ENCODE measurements at regions not wholly inside any gene's neighbourhood (a gene's known extent, or its start where the extent isn't known, plus 50 kb on each side); places are given as distances from the start of the nearest gene placed in this dataset.
A peak's percentile ranks its signal among the peaks of the same experiment; 100 is the strongest.

GRCh38 chr6:15769511-15770018 is 106.7 kb upstream of the DTNBP1 start:
- TF ChIP-seq, protein P1, sequence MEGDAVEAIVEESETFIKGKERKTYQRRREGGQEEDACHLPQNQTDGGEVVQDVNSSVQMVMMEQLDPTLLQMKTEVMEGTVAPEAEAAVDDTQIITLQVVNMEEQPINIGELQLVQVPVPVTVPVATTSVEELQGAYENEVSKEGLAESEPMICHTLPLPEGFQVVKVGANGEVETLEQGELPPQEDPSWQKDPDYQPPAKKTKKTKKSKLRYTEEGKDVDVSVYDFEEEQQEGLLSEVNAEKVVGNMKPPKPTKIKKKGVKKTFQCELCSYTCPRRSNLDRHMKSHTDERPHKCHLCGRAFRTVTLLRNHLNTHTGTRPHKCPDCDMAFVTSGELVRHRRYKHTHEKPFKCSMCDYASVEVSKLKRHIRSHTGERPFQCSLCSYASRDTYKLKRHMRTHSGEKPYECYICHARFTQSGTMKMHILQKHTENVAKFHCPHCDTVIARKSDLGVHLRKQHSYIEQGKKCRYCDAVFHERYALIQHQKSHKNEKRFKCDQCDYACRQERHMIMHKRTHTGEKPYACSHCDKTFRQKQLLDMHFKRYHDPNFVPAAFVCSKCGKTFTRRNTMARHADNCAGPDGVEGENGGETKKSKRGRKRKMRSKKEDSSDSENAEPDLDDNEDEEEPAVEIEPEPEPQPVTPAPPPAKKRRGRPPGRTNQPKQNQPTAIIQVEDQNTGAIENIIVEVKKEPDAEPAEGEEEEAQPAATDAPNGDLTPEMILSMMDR (IDR thresholded peaks at IDR 0.05), result no peak
- intact Hi-C loops (cut with DNase I), result no loop called here
- ATAC-seq (peak; percentile 75 to 94 (median 90)), DNase-seq (no peak)
- Histone ChIP-seq H3K36me3 (ENCODE audit: insufficient read depth in 1 of 2, low read depth in 1 of 2) (no peaks in the 10 kb centered on the region), H3K4me1 (no peaks in the 10 kb centered on the region), H3K4me3 (no peak overlapping the region), H3K27ac (no peak overlapping the region), H3K9me3 (no peaks in the 10 kb centered on the region), H3K27me3 (ENCODE audit: insufficient read depth in 3 of 3, low read length in 2 of 3) (no peaks in the 10 kb centered on the region)
- 44 to 69% (median 58%) methylated on average over 5 of the region's 5 CpGs for WGBS, 3 donors

DNA sequence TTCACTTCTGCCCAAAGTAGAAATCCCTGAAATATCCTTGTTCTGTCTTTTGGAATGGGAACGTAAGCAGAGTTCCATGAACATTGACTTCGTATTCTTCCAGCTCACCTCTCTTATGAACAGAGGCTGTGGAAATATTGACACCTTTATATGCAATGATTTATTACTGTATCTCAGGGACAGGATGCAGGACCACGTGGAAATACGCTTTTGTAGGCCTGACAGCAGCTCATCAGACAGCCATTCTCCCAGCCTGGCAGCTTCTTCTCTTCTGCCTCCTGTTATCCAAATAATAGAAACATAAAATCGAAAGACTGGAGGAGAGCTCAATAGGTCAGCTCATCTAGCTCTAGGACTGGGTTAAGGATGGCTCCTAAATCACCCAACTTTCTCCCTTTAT is 106.2 kb upstream of the DTNBP1 start:
- intact Hi-C loops (cut with DNase I), result no loop called here
- no peak overlapping the region for H3K4me3 ChIP-seq
- no peaks in the 10 kb centered on the region for H3K27me3 ChIP-seq (ENCODE audit: insufficient read depth in 3 of 3, low read length in 2 of 3)
- no peaks in the 10 kb centered on the region for H3K36me3 ChIP-seq (ENCODE audit: insufficient read depth in 1 of 2, low read depth in 1 of 2)
- TF ChIP-seq, protein P1 (IDR thresholded peaks at IDR 0.05), result no peak
- 71 to 77% (median 75%) methylated on average over 5 of the region's 5 CpGs for WGBS, 3 donors
- no peak for DNase-seq
- H3K27ac ChIP-seq, result no peak overlapping the region
- ATAC-seq, result no peak
- H3K4me1 ChIP-seq, result no peaks in the 10 kb centered on the region
- H3K9me3 ChIP-seq, result no peaks in the 10 kb centered on the region

DNA sequence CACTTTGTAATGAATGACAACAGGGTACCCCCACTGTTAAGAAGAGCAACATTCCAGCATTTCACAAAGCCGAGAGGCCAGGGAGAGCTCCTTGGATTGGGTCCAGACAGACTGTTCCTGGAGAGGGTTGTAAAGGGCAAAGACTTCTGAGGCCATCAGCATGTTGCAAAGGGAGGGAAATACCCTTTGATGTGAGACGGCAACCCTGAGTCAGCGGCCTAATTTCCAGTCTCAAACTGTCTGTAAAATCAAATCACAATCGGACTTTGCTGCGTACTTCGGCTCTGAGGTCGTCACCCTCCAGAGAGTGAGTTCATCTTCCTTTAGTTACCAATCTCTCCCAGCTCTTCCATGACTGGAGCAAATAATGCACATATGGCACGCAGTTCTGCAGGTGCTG is 101.0 kb upstream of the DTNBP1 start:
- TF ChIP-seq, protein P1 (IDR thresholded peaks at IDR 0.05), result no peak
- no peak overlapping the region for H3K27ac ChIP-seq
- intact Hi-C loops (cut with DNase I), result no loop called here
- peak in 1 of 2 donors; percentile 52 for DNase-seq
- no peaks in the 10 kb centered on the region for H3K4me1 ChIP-seq
- WGBS, 3 donors, result 14 to 26% (median 19%) methylated on average over 8 of the region's 8 CpGs
- ATAC-seq, result peak; percentile 30 to 90 (median 73)
- H3K4me3 ChIP-seq, result no peak overlapping the region
- no peaks in the 10 kb centered on the region for H3K9me3 ChIP-seq
- no peaks in the 10 kb centered on the region for H3K27me3 ChIP-seq (ENCODE audit: insufficient read depth in 3 of 3, low read length in 2 of 3)
- no peaks in the 10 kb centered on the region for H3K36me3 ChIP-seq (ENCODE audit: insufficient read depth in 1 of 2, low read depth in 1 of 2)

- H3K4me3 ChIP-seq, result no peak overlapping the region
- H3K36me3 ChIP-seq (ENCODE audit: insufficient read depth in 1 of 2, low read depth in 1 of 2), result no peaks in the 10 kb centered on the region
- H3K9me3 ChIP-seq, result no peaks in the 10 kb centered on the region
- H3K27ac ChIP-seq, result no peak overlapping the region
- ATAC-seq (no peak), DNase-seq (no peak)
- WGBS, 3 donors, result 63 to 84% (median 69%) methylated on average over 3 of the region's 3 CpGs
- no peaks in the 10 kb centered on the region for H3K4me1 ChIP-seq
- TF ChIP-seq, protein P1 (IDR thresholded peaks at IDR 0.05), result no peak
- H3K27me3 ChIP-seq (ENCODE audit: insufficient read depth in 3 of 3, low read length in 2 of 3), result no peaks in the 10 kb centered on the region
- intact Hi-C loops (cut with DNase I), result no loop called here
Measured at GRCh38 chr6:15763364-15763763, 100.5 kb upstream of the DTNBP1 start.

DNA sequence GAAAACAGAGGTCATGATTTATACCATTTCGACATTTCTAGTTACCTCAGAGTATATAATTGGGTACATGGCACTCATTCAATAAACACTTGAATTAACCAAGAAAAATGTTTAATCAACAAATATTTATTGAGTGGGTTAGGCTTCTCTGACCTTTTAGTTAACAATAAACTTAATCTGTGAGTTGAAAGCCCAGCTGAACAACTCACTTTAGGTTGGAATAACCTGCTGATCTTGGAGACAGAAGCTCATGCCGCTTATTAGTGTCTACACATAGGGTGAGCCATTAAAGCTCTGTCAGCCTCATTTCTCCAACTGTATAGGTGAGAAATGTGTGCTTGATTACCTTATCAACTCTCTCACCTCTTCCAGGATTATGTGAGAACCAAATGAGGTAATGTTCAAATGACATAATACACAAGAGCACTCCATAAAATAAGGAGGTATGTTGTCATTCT is 98.2 kb upstream of the DTNBP1 start:
- 94 to 95% (median 95%) methylated on average over 2 of the region's 2 CpGs for WGBS, 3 donors
- no peaks in the 10 kb centered on the region for H3K4me1 ChIP-seq
- TF ChIP-seq, protein P1 (IDR thresholded peaks at IDR 0.05), result no peak
- ATAC-seq, result no peak
- no peaks in the 10 kb centered on the region for H3K9me3 ChIP-seq
- no peak overlapping the region for H3K27ac ChIP-seq
- H3K27me3 ChIP-seq (ENCODE audit: insufficient read depth in 3 of 3, low read length in 2 of 3), result no peaks in the 10 kb centered on the region
- no peak overlapping the region for H3K4me3 ChIP-seq
- no peaks in the 10 kb centered on the region for H3K36me3 ChIP-seq (ENCODE audit: insufficient read depth in 1 of 2, low read depth in 1 of 2)
- intact Hi-C loops (cut with DNase I), result no loop called here
- no peak for DNase-seq
